ENCODE measurements at regions not wholly inside any gene's neighbourhood (a gene's known extent, or its start where the extent isn't known, plus 50 kb on each side); places are given as distances from the start of the nearest gene placed in this dataset.

DNA sequence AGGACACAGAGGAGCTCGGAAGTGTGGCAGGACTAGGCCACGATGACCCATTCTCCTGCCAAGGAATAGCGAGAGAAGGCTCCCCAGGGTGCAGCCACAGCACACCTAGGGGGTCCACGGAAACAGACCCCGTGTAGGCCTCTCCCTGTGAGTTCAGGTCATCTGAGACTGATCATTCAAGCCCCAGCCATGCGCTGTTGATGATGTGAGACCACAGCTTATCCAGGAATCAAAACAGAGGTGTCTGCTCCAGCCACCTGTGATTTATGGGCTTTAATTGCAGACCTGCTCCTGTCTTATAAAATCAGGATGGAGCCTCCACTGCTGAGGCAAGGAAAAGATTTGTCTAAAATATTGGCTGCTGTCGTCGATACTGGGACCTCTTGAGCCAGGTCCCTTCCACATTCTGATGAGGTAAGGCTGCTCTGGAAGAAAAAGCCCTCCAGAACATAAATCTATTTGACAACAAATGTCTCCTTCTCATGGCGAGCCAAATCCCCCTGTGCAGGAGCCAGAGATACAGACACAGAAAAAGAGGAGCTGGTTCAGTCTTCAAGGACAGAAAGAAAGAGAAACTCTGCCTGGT is 186.7 kb downstream of the TJP1 start:
- TF ChIP-seq YY1 (IDR thresholded peaks at IDR 0.05; ENCODE audit: insufficient read depth, insufficient read length) (no peak), ZNF274 (IDR thresholded peaks at IDR 0.05; ENCODE audit: low read depth, low read length) (no peak)

Data from NT2/D1 (cell line).